Right kidney (tissue), 1 donor: ENCODE measurements at regions not wholly inside any gene's neighbourhood (a gene's known extent, or its start where the extent isn't known, plus 50 kb on each side); places are given as distances from the start of the nearest gene placed in this dataset.
"Not testable (repeated sequence)": the region's sequence is repeated elsewhere in the genome, so short reads cannot be mapped to it uniquely, and the experiment has no call there.

Experiments used
- DNase-seq: peaks from one replicate; pipeline ENCODE4 v3.0.0-alpha.2; 2016

GRCh38 chr6:155894262-155894661, 438.6 kb upstream of the NOX3 start:
- no peak for DNase-seq

GRCh38 chr6:155890409-155890808, 434.8 kb upstream of the NOX3 start:
- no peak for DNase-seq

DNA sequence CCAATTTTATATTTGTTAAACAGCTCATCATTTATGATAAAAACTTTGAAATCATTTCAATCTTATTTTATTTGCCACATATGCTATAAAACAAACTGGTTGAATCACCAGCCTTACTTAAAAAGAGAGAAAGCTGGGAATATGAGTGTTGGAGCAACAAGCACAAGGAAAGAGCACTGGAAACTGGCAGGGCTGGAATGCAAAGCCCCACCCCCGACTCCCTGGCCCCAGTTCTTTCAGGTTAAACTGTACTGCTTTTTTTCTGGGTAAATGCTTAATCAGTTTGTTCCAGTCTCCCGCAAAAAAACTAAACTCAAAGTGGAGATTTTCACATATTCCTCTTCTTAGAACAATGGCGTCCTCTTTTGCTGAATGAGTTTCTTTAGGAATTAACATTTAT, 433.8 kb upstream of the NOX3 start:
- DNase-seq, result peak; percentile 7

GRCh38 chr6:155887421-155887820, 431.8 kb upstream of the NOX3 start:
- DNase-seq, result no peak

DNA sequence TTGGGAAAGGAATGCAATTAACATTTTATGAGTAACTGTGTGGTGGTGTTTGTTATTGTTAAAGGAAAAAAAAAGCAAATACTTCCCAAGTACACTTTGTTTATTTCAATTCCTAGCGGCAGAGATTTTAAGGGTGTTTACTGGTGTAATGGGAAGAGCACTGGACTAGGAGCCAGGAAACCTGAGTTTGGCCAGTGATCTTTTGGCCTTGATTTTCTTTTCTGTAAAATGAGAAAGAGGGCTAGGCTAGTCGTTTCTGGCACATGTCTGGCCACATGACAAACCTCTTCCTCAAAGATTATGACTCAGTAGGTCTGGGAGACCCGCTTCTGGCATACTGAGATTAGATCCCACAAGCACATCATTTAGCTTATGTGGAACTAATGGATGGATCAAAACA, 428.1 kb upstream of the NOX3 start:
- DNase-seq, result no peak

GRCh38 chr6:155883334-155883731, 427.7 kb upstream of the NOX3 start:
- DNase-seq, result no peak

DNA sequence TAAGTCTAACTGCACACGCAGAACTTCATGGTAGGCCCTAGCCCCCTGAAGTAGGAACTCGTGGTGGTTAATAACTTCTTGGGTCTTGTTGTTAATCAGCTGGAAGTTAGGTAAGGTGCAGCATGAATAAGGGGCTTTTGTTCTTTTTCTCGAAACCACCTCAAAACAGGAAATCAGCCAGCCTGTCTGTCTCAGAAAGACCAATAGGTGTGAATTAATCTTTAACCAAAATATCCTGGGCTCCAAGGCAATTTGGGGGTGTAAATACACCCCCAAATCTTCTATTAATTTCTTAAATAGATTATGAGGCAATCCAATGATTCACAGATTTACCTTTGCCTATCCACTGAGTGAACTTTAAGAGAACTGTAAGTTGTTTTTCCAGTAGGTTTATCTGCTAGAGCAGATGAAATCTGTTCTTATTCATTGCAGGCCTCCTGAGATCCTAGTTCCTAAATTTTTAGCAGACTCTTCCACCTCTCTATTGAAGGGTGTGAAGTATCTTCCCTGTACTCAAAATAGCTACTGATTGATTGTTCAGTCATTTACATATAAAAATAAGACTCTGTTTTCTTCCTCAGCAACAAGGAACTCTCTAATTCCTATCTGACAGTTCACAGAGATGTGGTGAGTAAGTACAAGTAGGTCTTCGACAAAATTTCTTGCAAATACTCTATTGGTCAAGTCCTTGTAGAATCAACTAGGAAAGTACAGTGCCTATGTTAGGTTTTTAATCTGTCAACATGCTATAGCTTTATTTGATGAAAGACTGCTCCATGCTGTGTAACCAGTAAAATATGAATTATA, 427.1 kb upstream of the NOX3 start:
- DNase-seq, result peak; percentile 7

GRCh38 chr6:155881826-155882526, 426.3 kb upstream of the NOX3 start:
- peak; percentile 6 for DNase-seq

GRCh38 chr6:155880900-155881299, 425.3 kb upstream of the NOX3 start:
- no peak for DNase-seq

DNA sequence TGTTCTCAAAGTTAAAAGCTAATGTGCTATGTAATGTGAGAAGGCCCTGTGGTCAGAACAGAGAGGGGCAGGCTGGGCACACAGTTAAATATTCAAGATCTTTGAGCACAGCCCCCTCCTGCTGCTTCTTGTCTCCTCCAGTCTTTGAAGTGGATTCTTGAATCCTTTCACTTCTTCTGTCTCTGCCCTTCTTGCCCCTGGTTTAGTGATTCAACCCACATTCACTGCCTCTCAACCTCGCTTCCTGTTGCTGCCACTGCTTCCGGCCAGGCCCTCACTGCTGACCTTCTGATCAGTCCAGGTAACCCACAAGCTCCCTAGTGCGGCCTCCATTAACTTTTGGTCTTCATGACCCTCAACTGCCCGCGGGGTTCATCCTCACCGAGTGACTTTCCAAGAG, 417.3 kb upstream of the NOX3 start:
- no peak for DNase-seq

DNA sequence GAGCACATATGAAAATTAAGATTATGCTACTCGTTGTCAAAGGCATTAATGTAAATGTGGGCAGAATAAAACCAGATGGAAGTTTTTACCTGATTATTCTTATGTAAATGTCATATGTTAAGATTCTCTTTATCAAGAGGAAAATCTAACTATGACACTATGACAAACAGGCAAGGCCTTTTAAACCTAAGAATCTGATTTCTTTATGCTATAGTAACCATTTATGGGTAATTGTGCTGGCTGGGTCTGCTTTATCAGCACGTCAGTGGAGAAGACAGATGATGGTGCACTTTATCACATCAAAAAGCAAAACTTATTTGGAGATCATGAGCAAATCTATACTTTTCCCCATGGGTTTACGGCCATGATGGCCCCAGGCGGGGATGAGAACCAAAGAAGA, 412.0 kb upstream of the NOX3 start:
- DNase-seq, result no peak

- DNase-seq, result not testable (repeated sequence)
Observed at GRCh38 chr6:155866676-155867390, 411.2 kb upstream of the NOX3 start.

DNA sequence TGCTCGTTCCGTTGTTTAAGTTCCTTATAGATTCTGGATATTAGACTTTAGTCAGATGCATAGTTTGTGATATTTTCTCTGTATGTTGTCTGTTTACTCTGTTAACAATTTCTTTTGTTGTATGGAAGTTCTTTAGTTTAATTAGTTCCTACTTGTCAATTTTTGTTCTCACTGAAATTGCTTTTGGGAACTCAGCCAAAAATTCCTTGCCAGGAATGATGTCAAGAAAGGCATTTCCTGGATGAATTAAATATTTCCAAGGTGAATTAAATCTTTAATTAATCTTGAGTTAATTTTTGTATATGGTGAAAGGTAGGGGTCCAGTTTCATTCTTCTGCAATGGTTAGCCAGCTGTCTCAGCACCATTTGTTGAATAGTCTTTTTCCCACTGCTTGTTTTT, 406.2 kb upstream of the NOX3 start:
- no peak for DNase-seq

DNA sequence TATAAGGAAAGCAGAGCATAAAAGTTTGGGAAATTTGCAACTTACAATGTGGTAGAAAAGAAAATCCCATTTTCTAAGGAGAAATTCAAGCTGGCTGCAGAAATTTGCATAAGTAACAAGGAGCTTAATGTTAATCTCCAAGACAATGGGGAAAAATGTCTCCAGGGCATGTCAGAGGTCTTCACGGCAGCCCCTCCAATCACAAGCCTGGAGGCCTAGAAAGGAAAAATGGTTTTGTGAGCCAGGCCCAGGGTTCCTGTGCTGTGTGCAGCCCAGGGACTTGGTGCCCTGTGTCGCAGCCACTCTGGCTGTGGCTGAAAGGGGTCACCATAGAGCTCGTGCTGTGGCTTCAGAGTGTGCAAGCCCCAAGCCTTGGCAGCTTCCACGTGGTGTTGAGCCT, 403.3 kb upstream of the NOX3 start:
- DNase-seq, result not testable (repeated sequence)

DNA sequence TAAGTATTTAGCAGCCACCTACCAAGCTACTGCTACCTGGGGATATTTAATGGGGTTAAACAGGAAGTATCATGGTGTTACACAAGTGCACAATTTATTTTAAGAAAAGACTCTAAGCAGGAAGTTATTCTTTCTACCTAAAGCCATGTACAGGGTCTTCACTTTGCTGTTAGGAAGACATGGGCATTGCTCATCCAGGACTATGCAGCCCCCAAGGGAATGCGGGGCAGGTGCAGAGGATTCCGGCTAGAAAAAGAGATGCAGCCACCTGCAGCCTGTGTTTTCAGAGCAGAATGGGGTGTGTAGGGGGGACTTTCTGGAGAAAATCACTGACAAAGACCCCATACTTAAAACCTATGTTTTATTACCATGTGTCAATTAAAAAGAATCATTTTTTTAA, 399.1 kb upstream of the NOX3 start:
- DNase-seq, result no peak

DNA sequence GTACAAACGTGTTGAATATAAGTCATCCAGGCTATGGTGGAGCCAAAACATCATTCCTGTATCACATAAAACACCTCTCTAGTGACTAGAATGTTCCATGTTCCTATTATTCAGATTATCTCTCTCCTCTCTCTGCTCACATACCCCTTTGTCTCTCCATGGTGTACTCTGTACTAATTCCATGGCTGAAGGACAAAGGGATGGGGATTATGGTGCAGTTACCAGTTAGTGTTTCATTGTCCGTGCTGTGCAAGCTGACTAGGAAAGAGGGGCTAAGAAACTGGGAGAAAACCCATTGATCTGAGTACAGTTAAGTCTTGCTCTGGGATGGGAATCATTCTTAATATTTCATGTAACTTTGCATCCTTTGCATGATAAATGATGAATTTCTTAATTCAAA, 397.4 kb upstream of the NOX3 start:
- DNase-seq, result no peak

DNA sequence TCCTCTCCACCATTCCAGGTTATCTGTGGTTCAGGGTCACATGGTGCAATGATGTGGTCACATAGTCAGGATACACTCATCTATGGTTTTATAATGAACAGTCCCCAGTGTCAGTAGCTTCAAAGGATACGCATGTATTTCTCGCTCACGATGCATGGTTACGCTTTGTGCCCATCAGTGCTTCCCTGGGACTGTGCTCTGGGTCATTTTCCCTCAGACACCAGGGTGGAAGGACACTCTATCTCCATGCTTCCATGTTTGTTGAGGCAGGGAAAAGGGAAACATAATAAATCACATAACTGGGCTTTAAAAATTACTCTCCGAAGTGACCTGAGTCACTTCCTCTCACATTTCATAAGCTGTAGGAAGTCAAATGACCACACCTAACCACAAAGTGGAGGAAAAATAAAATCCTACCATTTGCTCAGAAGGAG, 394.8 kb upstream of the NOX3 start:
- DNase-seq, result no peak

GRCh38 chr6:155847711-155848110, 392.1 kb upstream of the NOX3 start:
- DNase-seq, result no peak

DNA sequence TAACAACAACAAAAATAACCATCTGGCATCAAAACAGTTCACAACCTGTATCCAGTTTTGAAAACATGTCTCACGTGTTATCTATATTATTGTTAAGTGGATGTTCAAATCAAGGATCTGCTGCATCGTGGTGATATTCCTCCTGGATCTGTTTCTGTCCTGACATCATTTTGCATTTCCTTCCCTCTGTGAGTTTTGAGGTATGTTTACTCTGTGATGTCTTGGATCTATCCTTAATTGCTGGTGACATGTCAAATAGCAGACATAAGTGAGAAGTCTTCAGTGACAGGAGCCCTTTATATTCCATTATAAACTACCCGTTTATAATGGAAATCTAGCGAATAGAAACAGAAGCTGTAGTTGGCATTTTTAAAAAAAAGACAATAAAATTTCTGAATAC, 381.8 kb upstream of the NOX3 start:
- DNase-seq, result no peak

- no peak for DNase-seq
Observed at GRCh38 chr6:155832596-155832995, 377.0 kb upstream of the NOX3 start.

DNA sequence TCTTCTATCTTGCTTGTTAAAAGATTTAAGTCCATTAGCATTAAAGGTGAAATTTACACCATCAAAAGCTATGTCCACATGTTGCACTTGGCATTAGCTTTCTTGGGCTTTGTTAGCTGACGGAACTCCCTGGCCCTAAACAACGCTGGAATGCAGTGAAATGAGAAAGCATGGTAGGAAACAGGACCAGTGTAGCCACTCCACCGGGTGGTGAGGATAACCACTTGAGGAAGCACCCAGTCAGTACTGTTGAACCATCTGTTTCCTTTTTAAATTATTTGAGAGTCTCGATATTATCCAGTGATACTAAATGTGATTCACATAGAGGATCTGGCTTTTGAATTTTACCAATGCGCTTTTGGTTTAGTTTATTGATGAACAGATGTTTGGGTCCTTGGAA, 374.9 kb upstream of the NOX3 start:
- DNase-seq, result no peak

DNA sequence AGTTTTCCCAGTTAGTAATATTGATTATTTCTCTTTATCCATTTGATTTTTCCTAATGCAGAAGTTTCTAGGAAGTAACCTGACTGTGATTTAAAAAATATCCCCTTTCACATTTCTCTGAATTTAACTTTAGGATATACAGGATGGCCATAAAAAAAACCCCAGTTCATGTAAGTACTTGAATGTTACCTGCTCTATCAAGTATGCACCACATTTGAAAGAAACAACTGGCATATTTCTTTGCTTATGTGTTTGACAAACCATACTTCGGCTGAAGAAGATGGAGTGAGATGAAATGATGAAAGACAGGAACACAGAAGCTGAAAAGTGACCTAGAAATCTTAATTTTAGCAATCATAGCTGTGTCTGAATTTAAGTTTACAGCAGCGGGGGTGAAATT, 374.0 kb upstream of the NOX3 start:
- no peak for DNase-seq

- no peak for DNase-seq
Observed at GRCh38 chr6:155828989-155829388, 373.4 kb upstream of the NOX3 start.
